ENCODE measurements at regions not wholly inside any gene's neighbourhood (a gene's known extent, or its start where the extent isn't known, plus 50 kb on each side); places are given as distances from the start of the nearest gene placed in this dataset.
"Not testable (repeated sequence)": the region's sequence is repeated elsewhere in the genome, so short reads cannot be mapped to it uniquely, and the experiment has no call there.

DNA sequence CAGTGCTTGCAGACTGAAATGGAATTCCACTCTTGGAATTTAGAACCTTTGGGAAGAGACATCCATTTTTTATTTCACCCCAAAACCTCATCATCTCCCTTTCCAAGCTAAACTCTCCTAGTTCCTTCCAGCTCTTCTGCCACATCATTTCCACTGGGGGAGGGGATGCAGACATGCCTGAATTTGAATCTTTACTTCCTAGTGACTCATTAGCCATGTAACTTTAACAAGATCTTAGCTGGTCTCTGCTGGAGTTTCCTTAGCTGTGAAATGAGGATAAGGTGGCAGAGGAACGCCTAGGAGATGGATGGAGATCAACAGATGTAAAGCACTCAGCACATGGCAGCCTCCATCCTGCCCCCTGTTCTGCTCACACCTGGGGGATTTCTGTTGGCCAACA, 266.8 kb downstream of the EN1 start:
- Histone ChIP-seq H3K27ac (no peak overlapping the region), H3K4me3 (no peak overlapping the region), H3K9me3 (no peaks in the 10 kb centered on the region), H3K36me3 (no peaks in the 10 kb centered on the region), H3K4me1 (no peaks in the 10 kb centered on the region), H3K27me3 (peaks cover 0 to 4% (median 0%) of the 10 kb centered on the region in 9 donors)
- intact Hi-C loops (cut with DNase I), result no loop called here
- 50 to 67% (median 60%) methylated on average over 1 of the region's 1 CpG for WGBS, 4 donors
- ATAC-seq, result no peak
- DNase-seq, result no peak
- TF ChIP-seq POLR2A (IDR thresholded peaks at IDR 0.05) (no peak), CTCF (IDR thresholded peaks at IDR 0.05) (no peak)

DNA sequence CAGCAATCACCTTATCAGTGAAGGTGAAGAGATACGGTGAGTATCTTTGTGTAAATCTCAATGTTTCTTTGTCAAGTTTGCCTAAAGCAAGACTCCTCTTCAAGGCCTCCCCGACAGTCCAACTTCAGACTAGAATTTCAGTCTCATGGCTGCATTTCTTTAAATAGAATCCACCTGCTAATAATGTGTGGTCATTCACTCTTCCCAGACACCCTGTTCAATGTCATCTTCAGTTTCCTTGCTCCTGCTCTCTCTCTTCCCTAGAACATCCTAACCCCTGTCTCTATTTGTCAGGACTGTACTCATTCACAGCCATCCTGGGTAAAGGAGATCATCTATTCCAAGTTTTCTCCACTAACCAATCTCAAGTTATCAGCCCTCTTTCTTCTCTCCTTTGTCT, 267.3 kb downstream of the EN1 start:
- ATAC-seq (no peak), DNase-seq (no peak)
- Histone ChIP-seq H3K27me3 (peaks cover 0 to 4% (median 0%) of the 10 kb centered on the region in 9 donors), H3K4me3 (no peak overlapping the region), H3K9me3 (no peaks in the 10 kb centered on the region), H3K4me1 (no peaks in the 10 kb centered on the region), H3K27ac (no peak overlapping the region), H3K36me3 (no peaks in the 10 kb centered on the region)
- WGBS, 4 donors, result 48 to 60% (median 57%) methylated on average over 2 of the region's 2 CpGs
- no peak for TF ChIP-seq CTCF (IDR thresholded peaks at IDR 0.05)
- TF ChIP-seq POLR2A (IDR thresholded peaks at IDR 0.05), result no peak
- intact Hi-C loops (cut with DNase I), result no loop called here

- no peak for TF ChIP-seq CTCF (IDR thresholded peaks at IDR 0.05)
- no peak for TF ChIP-seq POLR2A (IDR thresholded peaks at IDR 0.05)
Observed at GRCh38 chr2:118577202-118577601, 270.2 kb downstream of the EN1 start.

DNA sequence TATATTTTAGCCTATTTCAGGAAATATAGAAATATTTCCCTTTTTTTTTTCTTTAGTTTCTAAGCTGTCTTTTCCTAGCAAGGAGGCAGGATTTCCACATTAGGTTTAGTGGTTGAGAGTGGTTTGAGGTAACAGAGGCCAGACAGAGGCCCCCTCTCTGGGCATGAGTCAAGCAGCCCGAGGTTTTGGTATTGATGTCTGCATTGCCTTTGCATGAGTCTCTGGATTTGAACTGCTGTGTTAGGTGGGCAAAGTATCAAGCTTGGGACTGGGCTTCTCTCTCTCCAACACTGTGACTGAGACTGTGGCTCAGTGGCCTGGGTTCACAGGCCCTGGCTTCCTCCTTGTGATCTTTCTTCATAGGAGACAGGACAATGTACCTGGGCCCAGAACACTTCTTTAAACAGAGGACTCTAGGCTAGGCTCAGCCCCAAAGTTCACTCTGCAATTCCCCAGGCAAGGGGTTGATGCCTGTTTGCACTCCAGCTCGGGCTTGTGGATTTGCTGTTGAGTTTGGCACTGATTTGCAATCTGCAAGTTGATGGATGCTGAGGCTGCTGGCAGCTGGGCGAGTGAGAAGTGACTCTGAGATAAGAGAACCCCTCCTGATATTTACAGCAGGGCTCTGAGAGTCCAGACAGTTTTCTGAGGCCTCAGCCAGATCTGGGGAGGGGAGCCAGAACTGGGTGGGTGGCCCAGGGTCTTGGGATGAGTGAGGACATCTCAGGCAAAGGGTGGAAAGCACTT, 271.2 kb downstream of the EN1 start:
- Histone ChIP-seq H3K27ac (no peak overlapping the region), H3K27me3 (no peaks in the 10 kb centered on the region), H3K36me3 (no peaks in the 10 kb centered on the region), H3K4me3 (no peak overlapping the region), H3K9me3 (no peaks in the 10 kb centered on the region), H3K4me1 (no peaks in the 10 kb centered on the region)
- intact Hi-C loops (cut with DNase I), result no loop called here
- WGBS, 4 donors, result 18 to 29% (median 21%) methylated on average over 2 to 3 of the region's 3 CpGs
- no peak for ATAC-seq
- DNase-seq, result peak in 1 of 5 donors; percentile 33
- TF ChIP-seq CTCF (IDR thresholded peaks at IDR 0.05) (no peak), POLR2A (IDR thresholded peaks at IDR 0.05) (no peak)

More at GRCh38 chr2:118577202-118577601, 270.2 kb downstream of the EN1 start:
- no peaks in the 10 kb centered on the region for H3K27me3 ChIP-seq
- 17 to 76% (median 60%) methylated on average over 2 of the region's 2 CpGs for WGBS, 4 donors
- no peaks in the 10 kb centered on the region for H3K36me3 ChIP-seq
- no peak for ATAC-seq
- intact Hi-C loops (cut with DNase I), result no loop called here
- DNase-seq, result no peak
- no peak overlapping the region for H3K27ac ChIP-seq
- H3K4me1 ChIP-seq, result no peaks in the 10 kb centered on the region
- H3K9me3 ChIP-seq, result no peaks in the 10 kb centered on the region
- H3K4me3 ChIP-seq, result no peak overlapping the region

DNA sequence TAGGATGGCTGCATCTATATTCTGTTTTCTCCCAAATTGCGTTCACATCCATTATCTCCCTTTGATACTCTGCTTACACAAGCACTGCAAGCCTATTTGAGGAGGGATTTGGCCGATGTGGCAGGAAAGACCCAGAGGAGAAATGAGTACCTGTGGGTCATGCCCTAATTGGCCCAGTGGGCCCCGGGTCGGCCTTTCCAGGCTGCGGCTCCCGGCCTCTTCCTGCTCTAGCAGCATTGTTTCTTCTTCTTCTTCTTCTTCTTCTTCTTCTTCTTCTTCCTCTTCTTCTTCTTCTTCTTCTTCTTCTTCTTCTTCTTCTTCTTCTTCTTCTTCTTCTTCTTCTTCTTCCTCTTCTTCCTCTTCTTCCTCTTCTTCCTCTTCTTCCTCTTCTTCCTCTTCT, 275.1 kb downstream of the EN1 start:
- H3K4me1 ChIP-seq; ATAC-seq; H3K27me3 ChIP-seq; H3K36me3 ChIP-seq; DNase-seq; H3K4me3 ChIP-seq; H3K9me3 ChIP-seq; H3K27ac ChIP-seq; intact Hi-C loops (cut with DNase I): not testable (repeated sequence)
- 88 to 93% (median 93%) methylated on average over 6 of the region's 6 CpGs for WGBS, 4 donors
